H9 (cell line): ENCODE measurements at regions not wholly inside any gene's neighbourhood (a gene's known extent, or its start where the extent isn't known, plus 50 kb on each side); places are given as distances from the start of the nearest gene placed in this dataset.

ENCODE experiments used
- DNase-seq: peaks from one replicate; pipeline ENCODE4 v3.0.0-alpha.2; 2017
- H2AFZ ChIP-seq: one replicate; pipeline ENCODE4 v1.6.1; 2013; ENCODE audit warnings: mild to moderate bottlenecking, low read length, control low read depth, moderate library complexity
- H2AK5ac ChIP-seq: 2 replicates; pipeline ENCODE4 v1.6.1; 2013; ENCODE audit warnings: low read length, control low read depth, mixed read lengths; ENCODE audit not compliant: insufficient read length
- H2BK120ac ChIP-seq: one replicate; pipeline ENCODE4 v1.6.1; 2013; ENCODE audit warnings: low read depth, mild to moderate bottlenecking, low read length, control low read depth, inconsistent platforms; ENCODE audit not compliant: poor library complexity, severe bottlenecking
- H2BK12ac ChIP-seq: 2 replicates; pipeline ENCODE4 v1.6.1; 2013; ENCODE audit warnings: low read length, control low read depth, mixed read lengths, low read depth; ENCODE audit not compliant: insufficient read length
- H2BK15ac ChIP-seq: 2 replicates; pipeline ENCODE4 v1.6.1; 2013; ENCODE audit warnings: low read depth, low read length, control low read depth
- H2BK20ac ChIP-seq: one replicate; pipeline ENCODE4 v1.6.1; 2013; ENCODE audit warnings: low read depth, mild to moderate bottlenecking, low read length, control low read depth, inconsistent platforms; ENCODE audit not compliant: poor library complexity, severe bottlenecking
- H2BK5ac ChIP-seq: 2 replicates; pipeline ENCODE4 v1.6.1; 2013; ENCODE audit warnings: low read length, control low read depth, mixed read lengths; ENCODE audit not compliant: insufficient read length
- H3K14ac ChIP-seq: 2 replicates; pipeline ENCODE4 v1.6.1; 2013; ENCODE audit warnings: low read length, control low read depth; ENCODE audit not compliant: insufficient read depth
- H3K18ac ChIP-seq: 2 replicates; pipeline ENCODE4 v1.6.1; 2013; ENCODE audit warnings: low read depth, mild to moderate bottlenecking, mixed read lengths, low read length, control low read depth; ENCODE audit not compliant: insufficient read length
- H3K23ac ChIP-seq: 2 replicates; pipeline ENCODE4 v1.6.1; 2013; ENCODE audit warnings: low read length, control low read depth, mixed read lengths, low read depth; ENCODE audit not compliant: insufficient read length
- H3K23me2 ChIP-seq: 2 replicates; pipeline ENCODE4 v1.6.1; 2013; ENCODE audit warnings: low read depth, mild to moderate bottlenecking, mixed read lengths, low read length, control low read depth; ENCODE audit not compliant: insufficient read length, poor library complexity, severe bottlenecking
- H3K27ac ChIP-seq: 2 replicates; pipeline ENCODE4 v1.5.1; 2013; ENCODE audit warnings: low read length, control low read depth, mixed read lengths, low read depth; ENCODE audit not compliant: insufficient read length
- H3K27me3 ChIP-seq: 2 replicates; pipeline ENCODE4 v1.6.1; 2013; ENCODE audit warnings: low read length, control low read depth, inconsistent platforms; ENCODE audit not compliant: insufficient read depth
- H3K4ac ChIP-seq: 2 replicates; pipeline ENCODE4 v1.6.1; 2013; ENCODE audit warnings: low read depth, mild to moderate bottlenecking, control low read depth, inconsistent platforms, low read length, moderate library complexity
- H3K4me1 ChIP-seq: 2 replicates; pipeline ENCODE4 v1.6.1; 2013; ENCODE audit warnings: low read length, control low read depth, inconsistent platforms; ENCODE audit not compliant: insufficient read depth
- H3K4me2 ChIP-seq: 2 replicates; pipeline ENCODE4 v1.6.1; 2013; ENCODE audit warnings: low read length, control low read depth, mixed read lengths; ENCODE audit not compliant: insufficient read length, insufficient read depth
- H3K56ac ChIP-seq: 2 replicates; pipeline ENCODE4 v1.6.1; 2013; ENCODE audit warnings: low read depth, mild to moderate bottlenecking, mixed read lengths, low read length, control low read depth; ENCODE audit not compliant: insufficient read length
- H3K79me1 ChIP-seq: 2 replicates; pipeline ENCODE4 v1.6.1; 2013; ENCODE audit warnings: low read depth, mild to moderate bottlenecking, moderate library complexity, low read length, control low read depth, inconsistent platforms; ENCODE audit not compliant: insufficient read depth, poor library complexity, severe bottlenecking
- H3K79me2 ChIP-seq: 2 replicates; pipeline ENCODE4 v1.6.1; 2013; ENCODE audit warnings: low read length, control low read depth, inconsistent platforms; ENCODE audit not compliant: insufficient read depth
- H3K9ac ChIP-seq: 2 replicates; pipeline ENCODE4 v1.6.1; 2013; ENCODE audit warnings: low read length, control low read depth, mixed read lengths; ENCODE audit not compliant: insufficient read length; ENCODE audit errors: extremely low read depth
- H3K9me3 ChIP-seq: one replicate; pipeline ENCODE4 v1.6.1; 2013; ENCODE audit warnings: low read depth, low read length, inconsistent platforms; ENCODE audit not compliant: control insufficient read depth
- H3T11ph ChIP-seq: one replicate; pipeline ENCODE4 v1.6.1; 2013; ENCODE audit warnings: mild to moderate bottlenecking, low read length, control low read depth, inconsistent platforms
- H4K20me1 ChIP-seq: one replicate; pipeline ENCODE4 v1.6.1; 2013; ENCODE audit not compliant: control insufficient read depth, insufficient read length, insufficient read depth
- H4K5ac ChIP-seq: 2 replicates; pipeline ENCODE4 v1.6.1; 2013; ENCODE audit warnings: low read depth, mild to moderate bottlenecking, mixed read lengths, low read length, control low read depth; ENCODE audit not compliant: insufficient read length
- H4K8ac ChIP-seq: replicated peaks from 2 replicates; pipeline ENCODE4 v1.6.1; 2013; ENCODE audit warnings: low read length, control low read depth, mixed read lengths, low read depth; ENCODE audit not compliant: insufficient read length
- H4K91ac ChIP-seq: 2 replicates; pipeline ENCODE4 v1.6.1; 2013; ENCODE audit warnings: low read depth, mild to moderate bottlenecking, moderate library complexity, mixed read lengths, low read length, control low read depth; ENCODE audit not compliant: insufficient read length
- H3K27ac Mint-ChIP-seq, 3 experiments: 2 replicates in 2 of 3; 3 replicates in 1 of 3; pipeline ENCODE4 v1.8.0; 2020 to 2021; ENCODE audit warnings: mixed read lengths in 3 of 3, mild to moderate bottlenecking in 1 of 3, moderate library complexity in 1 of 3
- H3K27me3 Mint-ChIP-seq: 2 replicates; pipeline ENCODE4 v1.8.0; 2021; ENCODE audit warnings: low read depth, mild to moderate bottlenecking, moderate library complexity, mixed read lengths
- H3K36me3 Mint-ChIP-seq, 3 experiments: 2 replicates in 2 of 3; 3 replicates in 1 of 3; pipeline ENCODE4 v1.8.0; 2020 to 2021; ENCODE audit warnings: low read depth in 3 of 3, mixed read lengths in 3 of 3; ENCODE audit not compliant: insufficient read depth in 1 of 3
- H3K4me1 Mint-ChIP-seq, 2 experiments: 2 replicates each; pipeline ENCODE4 v1.8.0; 2020; ENCODE audit warnings: mixed read lengths in 2 of 2
- H3K4me3 Mint-ChIP-seq, 2 experiments: 2 replicates in 1 of 2; 3 replicates in 1 of 2; pipeline ENCODE4 v1.8.0; 2020 to 2021; ENCODE audit warnings: mild to moderate bottlenecking in 2 of 2, mixed read lengths in 2 of 2, moderate library complexity in 1 of 2
- H3K9me3 Mint-ChIP-seq, 2 experiments: 2 replicates in 1 of 2; 3 replicates in 1 of 2; pipeline ENCODE4 v1.8.0; 2020; ENCODE audit warnings: mild to moderate bottlenecking in 2 of 2, mixed read lengths in 2 of 2, moderate library complexity in 1 of 2
- WGBS: extraction: QIAGEN DNeasy Blood & Tissue Kit; methylation state at CpG from one replicate; pipeline ENCODE4 v1.1.7; 2013; ENCODE audit warnings: missing lambda C conversion rate, low lambda C conversion rate, mixed read lengths; ENCODE audit not compliant: insufficient read length; ENCODE audit errors: extremely low coverage; 5-methylcytosine and 5-hydroxymethylcytosine counted together
- TF ChIP-seq, protein P1 (sequence below): fragments of 200-600 bp; sonication (generic); conservative IDR thresholded peaks from 3 replicates; pipeline ENCODE4 v1.8.0; 2021; ENCODE audit warnings: antibody characterized with exemption, mild to moderate bottlenecking

DNA sequence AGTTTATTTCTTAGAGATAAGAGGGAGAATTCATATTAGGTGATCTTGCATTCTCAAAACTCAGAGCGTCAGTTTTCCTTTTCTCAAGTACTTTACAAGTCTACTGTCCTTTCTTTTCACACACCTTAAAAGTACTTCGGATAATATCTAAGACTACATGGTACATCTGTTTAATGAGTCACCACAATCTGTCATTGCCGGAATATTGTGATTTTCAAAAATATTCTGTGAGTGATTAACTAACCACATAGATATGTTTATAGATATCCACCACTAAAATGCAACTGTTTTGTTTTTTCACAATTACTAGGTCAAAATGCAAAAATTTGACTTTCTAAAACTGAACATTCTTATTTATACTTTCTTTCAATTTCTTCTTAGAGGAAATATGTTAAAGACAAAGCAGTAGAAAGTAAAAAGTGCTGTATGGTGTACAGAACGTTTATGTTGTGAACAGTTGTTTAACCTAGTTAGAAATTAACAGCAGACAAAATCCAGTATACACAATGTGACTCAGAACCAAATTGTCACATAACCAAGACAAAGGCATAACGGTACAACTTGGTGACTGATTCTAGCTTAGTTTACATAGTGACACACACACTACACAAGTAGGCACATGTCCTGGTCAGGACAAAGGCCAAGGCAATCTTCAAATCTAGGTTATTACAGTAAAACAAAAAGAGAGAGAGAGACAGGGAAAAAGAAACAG is 482.9 kb downstream of the NAF1 start:
- Mint-ChIP-seq H3K4me1 (no peaks in the 10 kb centered on the region), H3K4me3 (no peak overlapping the region), H3K9me3 (peaks cover 1% of the 10 kb centered on the region in 2 experiments; a peak in 2 of 5 replicates), H3K27me3 (no peaks in the 10 kb centered on the region), H3K36me3 (peaks cover 0 to 6% (median 0%) of the 10 kb centered on the region in 3 experiments; a peak in 1 of 7 replicates), H3K27ac (peak overlapping the region in 1 of 3 experiments; percentile 5; a peak in 1 of 7 replicates)
- Histone ChIP-seq H2AK5ac (no peak overlapping the region), H3K9ac (no peak overlapping the region), H2BK120ac (no peak overlapping the region), H4K5ac (no peak overlapping the region), H3T11ph (no peak overlapping the region), H4K91ac (no peak overlapping the region), H3K4me2 (no peak overlapping the region), H3K23ac (no peak overlapping the region), H3K23me2 (no peaks in the 10 kb centered on the region), H3K4ac (no peak overlapping the region), H2BK15ac (no peak overlapping the region), H3K79me2 (no peaks in the 10 kb centered on the region), H4K20me1 (no peaks in the 10 kb centered on the region), H4K8ac (no peak overlapping the region), H3K14ac (no peak overlapping the region), H3K79me1 (no peaks in the 10 kb centered on the region), H2BK20ac (no peak overlapping the region), H3K9me3 (no peaks in the 10 kb centered on the region), H3K27ac (no peak overlapping the region), H3K27me3 (no peaks in the 10 kb centered on the region), H2BK12ac (no peak overlapping the region), H3K4me1 (no peaks in the 10 kb centered on the region), H3K56ac (no peak overlapping the region), H2AFZ (no peak overlapping the region), H3K18ac (no peak overlapping the region), H2BK5ac (no peak overlapping the region)
- DNase-seq, result no peak
- TF ChIP-seq, protein P1, sequence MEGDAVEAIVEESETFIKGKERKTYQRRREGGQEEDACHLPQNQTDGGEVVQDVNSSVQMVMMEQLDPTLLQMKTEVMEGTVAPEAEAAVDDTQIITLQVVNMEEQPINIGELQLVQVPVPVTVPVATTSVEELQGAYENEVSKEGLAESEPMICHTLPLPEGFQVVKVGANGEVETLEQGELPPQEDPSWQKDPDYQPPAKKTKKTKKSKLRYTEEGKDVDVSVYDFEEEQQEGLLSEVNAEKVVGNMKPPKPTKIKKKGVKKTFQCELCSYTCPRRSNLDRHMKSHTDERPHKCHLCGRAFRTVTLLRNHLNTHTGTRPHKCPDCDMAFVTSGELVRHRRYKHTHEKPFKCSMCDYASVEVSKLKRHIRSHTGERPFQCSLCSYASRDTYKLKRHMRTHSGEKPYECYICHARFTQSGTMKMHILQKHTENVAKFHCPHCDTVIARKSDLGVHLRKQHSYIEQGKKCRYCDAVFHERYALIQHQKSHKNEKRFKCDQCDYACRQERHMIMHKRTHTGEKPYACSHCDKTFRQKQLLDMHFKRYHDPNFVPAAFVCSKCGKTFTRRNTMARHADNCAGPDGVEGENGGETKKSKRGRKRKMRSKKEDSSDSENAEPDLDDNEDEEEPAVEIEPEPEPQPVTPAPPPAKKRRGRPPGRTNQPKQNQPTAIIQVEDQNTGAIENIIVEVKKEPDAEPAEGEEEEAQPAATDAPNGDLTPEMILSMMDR, result no peak
- WGBS, result no CpG with 5 or more reads among the region's 5 CpGs
